Tibial nerve (tissue), 4 donors: ENCODE measurements at regions not wholly inside any gene's neighbourhood (a gene's known extent, or its start where the extent isn't known, plus 50 kb on each side); places are given as distances from the start of the nearest gene placed in this dataset.
A peak's percentile ranks its signal among the peaks of the same experiment; 100 is the strongest.

Source experiments
- DNase-seq, 2 donors: peaks; one replicate each; pipeline ENCODE4 v3.0.0-alpha.2; 2019; ENCODE audit warnings: low spot score in 2 of 2
- H3K27ac ChIP-seq, 4 donors: fragments of 200-600 bp; sonication (generic) in 3 of 4; one replicate each; pipeline ENCODE4 v1.5.1; 2017 to 2019; ENCODE audit warnings: mild to moderate bottlenecking in 1 of 4
- H3K27me3 ChIP-seq, 2 donors: fragments of 200-600 bp; sonication (generic) in 1 of 2; one replicate each; pipeline versions ENCODE4 v1.5.1 to v1.6.0; 2017 to 2019
- H3K36me3 ChIP-seq, 3 donors: fragments of 200-600 bp; sonication (generic); one replicate each; pipeline ENCODE4 v1.5.1; 2018 to 2019
- H3K4me1 ChIP-seq, 4 donors: fragments of 200-600 bp; sonication (generic) in 3 of 4; one replicate each; pipeline ENCODE4 v1.5.1; 2017 to 2019
- H3K4me3 ChIP-seq, 4 donors: fragments of 200-600 bp; sonication (generic) in 3 of 4; one replicate each; pipeline ENCODE4 v1.5.1; 2017 to 2019; ENCODE audit warnings: mild to moderate bottlenecking in 1 of 4, moderate library complexity in 1 of 4
- H3K9me3 ChIP-seq, 4 donors: fragments of 200-600 bp; sonication (generic) in 3 of 4; one replicate each; pipeline ENCODE4 v1.5.1; 2017 to 2019
- CTCF ChIP-seq, 5 experiments: fragments of 200-600 bp in 3 of 5; fragments of 450-650 bp in 2 of 5; sonication (generic) in 3 of 5; IDR thresholded peaks; one replicate each; pipeline ENCODE4 v1.5.1; 2016 to 2019; ENCODE audit warnings: antibody characterized with exemption in 5 of 5, mild to moderate bottlenecking in 3 of 5, moderate library complexity in 2 of 5
- EP300 ChIP-seq, 2 donors: sonication (generic); formaldehyde crosslinking; IDR thresholded peaks; one replicate each; pipeline ENCODE4 v1.6.1; 2017; ENCODE audit warnings: antibody characterized with exemption in 2 of 2, mild to moderate bottlenecking in 1 of 2
- POLR2A ChIP-seq, 2 donors: fragments of 450-650 bp; IDR thresholded peaks; one replicate each; pipeline ENCODE4 v1.6.1; 2017; ENCODE audit warnings: antibody characterized with exemption in 2 of 2, mild to moderate bottlenecking in 2 of 2, moderate library complexity in 2 of 2
- WGBS, 2 donors: methylation state at CpG; one replicate each; pipeline ENCODE4 v1.1.5; 2018; 5-methylcytosine and 5-hydroxymethylcytosine counted together

- no peak for DNase-seq
- Histone ChIP-seq H3K9me3 (no peaks in the 10 kb centered on the region), H3K4me3 (no peak overlapping the region), H3K27ac (no peak overlapping the region), H3K4me1 (peaks cover 0 to 18% (median 0%) of the 10 kb centered on the region in 4 donors), H3K27me3 (no peaks in the 10 kb centered on the region), H3K36me3 (no peaks in the 10 kb centered on the region)
- WGBS, 2 donors = 65 to 76% methylated on average over 23 to 33 of the region's 33 CpGs
- TF ChIP-seq CTCF (IDR thresholded peaks at IDR 0.05) = no peak
- TF ChIP-seq EP300 (IDR thresholded peaks at IDR 0.05) = no peak
- TF ChIP-seq POLR2A (IDR thresholded peaks at IDR 0.05) = no peak
These were observed 60.3 kb downstream of the ADRA2C start for GRCh38 chr4:3826247-3827172.

- Histone ChIP-seq H3K27ac (no peak overlapping the region), H3K36me3 (no peaks in the 10 kb centered on the region), H3K27me3 (no peaks in the 10 kb centered on the region), H3K4me1 (peaks cover 0 to 18% (median 0%) of the 10 kb centered on the region in 4 donors), H3K4me3 (no peak overlapping the region), H3K9me3 (no peaks in the 10 kb centered on the region)
- TF ChIP-seq EP300 (IDR thresholded peaks at IDR 0.05) (no peak), CTCF (IDR thresholded peaks at IDR 0.05) (no peak), POLR2A (IDR thresholded peaks at IDR 0.05) (no peak)
- 17 to 44% methylated on average over 15 to 17 of the region's 24 CpGs for WGBS, 2 donors
- peak in 1 of 2 donors; percentile 18 for DNase-seq
These were observed 61.7 kb downstream of the ADRA2C start for GRCh38 chr4:3827616-3828492.

- 84 to 89% methylated on average over 9 of the region's 9 CpGs for WGBS, 2 donors
- no peak overlapping the region for H3K4me3 ChIP-seq
- TF ChIP-seq POLR2A (IDR thresholded peaks at IDR 0.05) = no peak
- TF ChIP-seq EP300 (IDR thresholded peaks at IDR 0.05) = no peak
- H3K9me3 ChIP-seq = no peaks in the 10 kb centered on the region
- peaks cover 0 to 18% (median 0%) of the 10 kb centered on the region in 4 donors for H3K4me1 ChIP-seq
- no peak for DNase-seq
- no peaks in the 10 kb centered on the region for H3K27me3 ChIP-seq
- H3K27ac ChIP-seq = no peak overlapping the region
- H3K36me3 ChIP-seq = no peaks in the 10 kb centered on the region
These were observed 62.4 kb downstream of the ADRA2C start for GRCh38 chr4:3828546-3828945.

- H3K4me1 ChIP-seq = peaks cover 0 to 18% (median 0%) of the 10 kb centered on the region in 4 donors
- no peaks in the 10 kb centered on the region for H3K9me3 ChIP-seq
- no peak overlapping the region for H3K4me3 ChIP-seq
- H3K27me3 ChIP-seq = peaks cover 0 to 6% of the 10 kb centered on the region in 2 donors
- H3K36me3 ChIP-seq = no peaks in the 10 kb centered on the region
- no peak overlapping the region for H3K27ac ChIP-seq
- TF ChIP-seq POLR2A (IDR thresholded peaks at IDR 0.05) = no peak
- no peak for TF ChIP-seq EP300 (IDR thresholded peaks at IDR 0.05)
- no peak for TF ChIP-seq CTCF (IDR thresholded peaks at IDR 0.05)
- WGBS, 2 donors = 84 to 91% methylated on average over 11 to 19 of the region's 20 CpGs
- DNase-seq = no peak
These were observed 63.2 kb downstream of the ADRA2C start for GRCh38 chr4:3829211-3829955.
